NB4 (cell line): ENCODE measurements at regions not wholly inside any gene's neighbourhood (a gene's known extent, or its start where the extent isn't known, plus 50 kb on each side); places are given as distances from the start of the nearest gene placed in this dataset.

Source experiments
- POLR2A ChIP-seq: IDR thresholded peaks from 2 replicates; pipeline ENCODE4 v1.6.1; 2011; ENCODE audit warnings: mild to moderate bottlenecking; ENCODE audit not compliant: insufficient read length; ENCODE audit errors: extremely low read depth
- TF ChIP-seq, protein P1 (sequence below): IDR thresholded peaks from one replicate; pipeline ENCODE4 v1.5.1; 2012; ENCODE audit warnings: low read depth, low read length

- TF ChIP-seq, protein P1, sequence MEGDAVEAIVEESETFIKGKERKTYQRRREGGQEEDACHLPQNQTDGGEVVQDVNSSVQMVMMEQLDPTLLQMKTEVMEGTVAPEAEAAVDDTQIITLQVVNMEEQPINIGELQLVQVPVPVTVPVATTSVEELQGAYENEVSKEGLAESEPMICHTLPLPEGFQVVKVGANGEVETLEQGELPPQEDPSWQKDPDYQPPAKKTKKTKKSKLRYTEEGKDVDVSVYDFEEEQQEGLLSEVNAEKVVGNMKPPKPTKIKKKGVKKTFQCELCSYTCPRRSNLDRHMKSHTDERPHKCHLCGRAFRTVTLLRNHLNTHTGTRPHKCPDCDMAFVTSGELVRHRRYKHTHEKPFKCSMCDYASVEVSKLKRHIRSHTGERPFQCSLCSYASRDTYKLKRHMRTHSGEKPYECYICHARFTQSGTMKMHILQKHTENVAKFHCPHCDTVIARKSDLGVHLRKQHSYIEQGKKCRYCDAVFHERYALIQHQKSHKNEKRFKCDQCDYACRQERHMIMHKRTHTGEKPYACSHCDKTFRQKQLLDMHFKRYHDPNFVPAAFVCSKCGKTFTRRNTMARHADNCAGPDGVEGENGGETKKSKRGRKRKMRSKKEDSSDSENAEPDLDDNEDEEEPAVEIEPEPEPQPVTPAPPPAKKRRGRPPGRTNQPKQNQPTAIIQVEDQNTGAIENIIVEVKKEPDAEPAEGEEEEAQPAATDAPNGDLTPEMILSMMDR = no peak
- no peak for TF ChIP-seq POLR2A
Measured at GRCh38 chr4:38203609-38204008, 243.4 kb downstream of the PTTG2 start.
